KG1 (cell line): ENCODE measurements at regions not wholly inside any gene's neighbourhood (a gene's known extent, or its start where the extent isn't known, plus 50 kb on each side); places are given as distances from the start of the nearest gene placed in this dataset.
"Not testable (repeated sequence)": the region's sequence is repeated elsewhere in the genome, so short reads cannot be mapped to it uniquely, and the experiment has no call there.

Experiments used
- DNase-seq: peaks from one replicate; lab custom pipeline; 2025; lab: John Stamatoyannopoulos, UW

DNA sequence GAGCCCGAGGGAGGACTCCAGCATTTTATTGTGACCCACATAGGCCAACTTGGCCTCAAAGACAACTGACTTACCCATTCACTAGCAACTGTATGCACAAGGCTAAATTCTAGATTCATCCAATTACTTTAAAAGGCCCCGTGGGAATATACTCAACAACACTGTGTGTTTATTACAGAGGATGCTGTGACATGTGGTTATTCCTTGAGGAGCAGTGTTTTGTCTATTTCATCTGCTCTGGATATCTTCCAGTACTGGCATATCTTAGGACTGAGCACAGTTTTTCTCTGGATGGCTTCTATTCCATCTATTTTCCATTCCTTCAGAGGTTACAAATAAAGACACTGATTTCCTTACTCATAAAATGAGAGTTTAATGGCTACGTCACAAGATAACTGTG is 87.2 kb upstream of the KRAS start:
- no peak for DNase-seq

DNA sequence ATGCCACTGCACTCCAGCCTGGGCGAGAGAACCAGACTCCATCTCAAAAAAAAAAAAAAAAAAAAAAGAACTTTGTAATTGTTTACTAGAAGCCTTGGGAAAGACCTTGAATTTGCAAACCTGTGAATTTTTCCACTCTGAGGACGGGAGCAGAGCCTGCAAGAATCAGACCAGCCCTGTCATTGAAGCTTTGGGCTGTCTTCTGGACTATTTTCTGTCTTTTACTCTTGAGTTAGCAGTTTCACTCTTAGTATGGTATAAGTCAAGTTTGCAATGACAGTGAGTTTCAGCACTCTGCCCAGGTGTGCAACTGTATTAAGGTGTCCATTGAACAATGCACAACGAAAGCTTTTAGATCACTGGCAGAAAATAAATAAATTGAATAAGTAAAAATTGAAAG is 81.4 kb upstream of the KRAS start:
- DNase-seq: no peak

DNA sequence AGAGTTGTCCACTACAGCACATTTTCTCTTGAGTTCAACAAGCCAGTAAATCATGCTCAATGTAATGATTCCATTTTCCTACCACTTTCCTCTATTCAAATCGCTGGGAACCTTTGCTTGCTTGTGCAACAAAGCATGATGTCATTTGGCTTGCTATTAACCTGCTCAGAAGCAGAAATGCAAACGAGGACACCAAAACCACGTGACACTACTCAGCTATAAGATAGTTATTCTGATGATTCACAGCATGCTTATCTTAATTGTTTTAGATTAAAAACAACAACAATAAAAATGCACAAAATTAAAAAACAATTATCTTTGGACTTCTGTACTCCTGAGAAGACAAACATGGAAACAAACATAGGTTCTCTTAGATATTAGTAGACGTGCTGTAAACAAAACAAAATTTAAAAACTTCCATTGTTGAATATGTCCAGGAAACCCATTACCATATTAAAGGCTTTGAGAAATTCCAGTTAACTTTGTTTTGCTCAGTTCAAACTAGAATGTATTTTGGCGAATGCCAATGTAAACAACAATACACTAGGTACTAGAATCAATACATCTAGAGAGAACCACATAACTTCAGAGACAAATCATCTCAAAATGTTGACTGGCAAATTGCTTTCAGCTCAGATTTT is 77.5 kb upstream of the KRAS start:
- no peak for DNase-seq

DNA sequence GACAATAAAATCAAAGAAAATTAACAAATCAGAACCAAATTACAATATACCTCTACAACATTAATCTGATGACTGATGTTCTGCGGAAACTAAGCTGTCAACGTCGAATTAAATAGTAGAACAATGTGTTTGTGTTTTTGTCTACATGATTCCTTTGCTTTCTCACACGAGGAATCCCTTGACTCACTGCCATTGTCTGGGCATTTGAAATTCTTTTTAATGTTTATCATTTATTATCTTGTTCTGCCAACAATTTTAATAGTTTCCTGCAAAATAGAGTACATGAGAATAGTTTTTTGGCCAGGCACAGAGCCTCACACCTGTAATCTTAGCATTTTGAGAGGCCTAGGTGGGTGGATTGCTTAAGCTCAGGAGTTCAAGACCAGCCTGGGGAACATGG is 76.6 kb upstream of the KRAS start:
- no peak for DNase-seq

DNA sequence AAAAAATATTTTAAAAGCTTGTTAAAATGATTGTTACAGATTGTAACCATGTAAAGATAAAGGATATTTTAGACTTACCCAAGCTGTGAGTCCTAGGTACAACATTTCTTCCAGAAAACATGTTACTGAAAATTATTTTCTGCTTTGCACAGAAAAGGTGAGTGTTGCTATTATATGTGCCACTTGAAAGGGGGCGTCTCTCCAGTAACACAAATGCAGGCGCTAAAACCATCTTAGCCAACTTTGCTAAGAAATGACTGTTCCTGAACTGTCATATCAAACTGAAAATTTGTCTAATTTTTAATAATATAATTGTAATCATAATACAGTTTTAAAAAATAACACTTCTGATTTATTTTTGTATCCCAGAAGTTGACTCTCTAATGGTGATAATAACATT is 75.6 kb upstream of the KRAS start:
- DNase-seq: no peak

DNA sequence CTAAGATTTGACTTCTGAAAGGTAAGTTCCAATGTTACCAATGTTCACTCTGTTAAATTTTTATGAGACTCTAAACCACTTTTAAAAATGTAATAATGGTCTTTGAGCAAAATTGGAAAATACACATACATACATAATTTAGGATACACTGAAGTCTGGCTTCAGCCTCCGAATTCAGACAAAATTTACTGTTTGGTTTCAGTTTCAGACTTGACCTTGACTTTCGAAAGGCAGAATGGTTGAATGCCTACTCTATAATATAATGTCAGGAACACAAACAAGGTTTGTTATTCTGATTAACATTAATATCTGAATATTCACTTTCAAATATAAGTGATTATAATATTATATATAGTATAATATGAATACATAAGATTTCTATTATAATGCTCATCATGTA is 74.1 kb upstream of the KRAS start:
- DNase-seq: no peak

DNA sequence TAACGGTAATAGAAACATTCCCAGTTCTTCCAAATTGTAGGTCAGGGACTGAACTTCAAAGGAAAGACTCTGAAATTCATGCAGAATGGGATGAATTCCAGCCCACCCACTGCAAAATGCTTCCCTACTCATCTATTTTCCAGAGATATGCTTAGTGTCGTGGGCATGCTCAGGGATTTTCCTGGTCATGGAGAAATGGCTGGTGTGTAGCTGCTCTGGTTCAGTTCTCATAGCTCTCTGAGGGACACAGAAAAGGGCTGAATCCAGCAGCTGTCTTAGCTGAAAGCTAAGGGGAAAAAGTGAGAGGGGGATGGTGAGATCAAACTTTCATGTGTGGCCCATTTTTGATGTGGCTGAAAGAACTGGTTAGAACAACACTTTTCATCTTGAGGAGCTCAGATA is 72.9 kb upstream of the KRAS start:
- DNase-seq: no peak

DNA sequence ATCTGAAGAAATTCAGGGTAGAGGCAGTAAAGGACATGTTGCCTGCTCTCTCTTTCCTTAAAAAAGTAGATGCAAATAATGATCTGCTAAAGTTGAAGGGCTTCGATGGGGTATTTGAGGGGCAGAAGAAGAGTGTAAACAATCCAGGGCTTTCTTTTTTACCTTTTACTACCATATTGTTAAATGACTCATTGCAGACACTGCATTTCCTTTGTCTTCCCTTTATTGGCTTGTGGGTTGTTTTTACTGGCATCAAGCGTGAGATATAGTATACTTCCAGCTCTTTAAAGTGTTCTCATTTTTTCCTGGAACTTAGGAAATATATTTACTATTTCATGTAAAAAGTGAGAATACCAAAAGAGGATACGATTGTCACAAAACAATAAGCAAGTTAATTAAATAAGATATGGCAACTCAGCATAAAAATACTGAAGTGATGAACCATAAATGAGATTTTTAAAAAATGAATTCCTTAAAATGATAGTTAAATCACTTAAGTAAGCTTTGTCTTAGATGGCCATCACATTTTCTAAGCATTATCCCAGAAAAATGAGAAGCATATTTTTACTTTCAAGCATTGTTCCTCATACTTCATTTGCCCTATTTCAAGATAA is 72.3 kb upstream of the KRAS start:
- no peak for DNase-seq

DNA sequence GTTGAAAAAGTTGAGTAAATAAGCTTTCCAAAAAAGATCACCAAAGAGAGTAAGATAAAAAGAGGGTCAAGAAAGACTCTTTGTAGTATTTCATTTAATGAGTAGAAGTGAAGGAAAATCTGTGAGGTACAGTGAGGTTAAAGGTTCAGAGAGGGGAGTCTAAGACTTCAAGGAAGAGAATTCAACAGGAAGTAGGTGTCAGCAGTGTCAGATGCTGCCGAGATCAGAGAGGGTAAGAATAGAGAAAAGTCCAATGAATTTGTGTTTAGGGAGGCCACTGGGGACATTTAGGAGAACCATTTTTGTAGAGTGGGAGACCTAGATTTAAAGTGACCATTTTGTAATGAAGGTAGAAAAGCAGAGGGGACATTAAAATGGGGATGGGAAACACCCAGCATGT is 71.6 kb upstream of the KRAS start:
- no peak for DNase-seq

DNA sequence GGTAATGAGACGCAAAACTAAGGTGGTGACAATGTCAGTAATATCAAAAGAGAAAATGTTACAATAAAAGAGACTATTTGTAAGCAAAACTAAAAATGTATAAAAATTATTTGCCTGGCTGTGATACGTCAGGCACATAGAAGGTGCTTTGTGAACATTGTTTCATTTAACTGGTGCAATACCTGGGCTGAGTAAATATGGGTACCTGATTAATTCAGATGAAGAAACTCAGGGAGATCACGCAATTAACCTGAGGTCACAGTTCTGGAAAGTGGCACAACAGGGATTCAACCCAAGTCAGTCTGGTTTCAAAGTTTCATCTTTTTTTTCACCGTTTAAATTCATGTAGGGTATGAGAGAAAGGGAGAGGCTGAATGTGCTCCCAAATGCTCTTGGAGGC is 71.0 kb upstream of the KRAS start:
- no peak for DNase-seq

DNA sequence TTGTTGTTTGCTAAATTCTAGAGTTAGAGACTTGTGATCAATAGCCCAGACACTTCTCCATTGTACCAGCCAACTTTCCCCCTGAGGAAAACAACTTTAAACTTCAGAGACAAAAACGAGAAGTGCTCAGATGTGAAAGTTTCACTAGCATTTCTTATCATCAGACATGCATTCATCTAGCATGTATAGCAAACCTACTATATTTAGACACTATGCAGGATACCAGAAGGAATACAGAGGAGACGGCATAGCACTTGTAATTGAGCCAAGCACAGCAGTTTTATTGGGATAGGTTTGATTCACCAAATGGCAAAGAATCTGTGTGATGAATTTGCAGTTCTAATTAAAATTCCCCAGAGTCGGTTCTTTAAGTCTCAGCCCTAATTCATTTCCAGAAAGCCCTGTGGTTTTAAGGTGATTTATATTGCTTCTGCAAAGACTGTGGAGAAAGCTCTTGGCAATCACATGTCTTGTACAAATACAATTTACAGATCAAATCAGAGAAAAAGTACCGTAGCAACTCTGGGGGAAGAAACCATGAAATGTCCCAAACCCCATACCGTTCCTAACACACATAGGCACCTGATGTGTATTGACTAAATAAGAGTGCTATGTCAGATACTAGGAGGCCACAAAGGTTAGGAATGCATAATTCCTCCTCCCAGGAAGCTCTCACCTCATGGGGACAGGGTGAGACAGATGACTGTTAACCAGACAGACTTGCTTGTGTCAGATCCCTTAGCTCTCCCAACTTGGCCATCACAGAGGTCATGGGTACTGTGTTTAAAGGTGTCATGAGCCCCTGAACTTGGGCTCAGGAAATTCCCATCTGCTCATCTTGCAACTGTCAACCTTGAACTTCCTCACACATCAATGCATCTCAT is 69.6 kb upstream of the KRAS start:
- DNase-seq: no peak

DNA sequence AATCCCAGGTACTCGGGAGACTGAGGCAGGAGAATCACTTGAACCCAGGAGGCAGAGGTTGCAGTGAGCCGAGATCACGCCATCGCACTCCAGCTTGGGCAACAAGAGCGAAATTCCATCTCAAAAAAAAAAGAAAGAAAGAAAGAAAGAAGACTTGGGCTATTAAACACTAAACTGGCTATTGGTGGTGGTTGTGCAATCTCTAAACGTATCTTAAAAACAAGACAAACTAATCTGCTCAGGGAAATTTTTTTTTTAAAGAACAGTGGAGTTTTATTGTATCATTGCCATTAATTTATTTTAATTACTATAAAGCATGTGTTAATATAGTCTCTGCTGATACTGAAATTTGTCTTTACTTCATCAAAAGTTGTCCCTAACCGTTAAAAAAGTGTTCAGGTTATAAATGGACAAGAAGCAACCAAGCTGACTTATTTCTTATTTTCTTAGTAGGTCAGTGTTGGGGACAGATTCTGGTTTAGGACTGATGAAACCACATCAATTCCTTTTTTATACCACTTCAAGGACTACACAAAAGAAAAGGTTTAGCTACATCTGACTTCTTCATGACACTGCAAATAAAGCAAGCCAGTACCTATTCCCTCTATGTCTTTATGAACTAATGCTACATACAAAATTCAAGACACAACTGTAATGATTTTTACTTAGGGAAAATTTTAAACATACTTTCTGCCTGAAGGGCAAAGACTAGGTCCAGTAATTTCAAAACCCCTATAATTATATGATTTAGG is 68.7 kb upstream of the KRAS start:
- DNase-seq: no peak

DNA sequence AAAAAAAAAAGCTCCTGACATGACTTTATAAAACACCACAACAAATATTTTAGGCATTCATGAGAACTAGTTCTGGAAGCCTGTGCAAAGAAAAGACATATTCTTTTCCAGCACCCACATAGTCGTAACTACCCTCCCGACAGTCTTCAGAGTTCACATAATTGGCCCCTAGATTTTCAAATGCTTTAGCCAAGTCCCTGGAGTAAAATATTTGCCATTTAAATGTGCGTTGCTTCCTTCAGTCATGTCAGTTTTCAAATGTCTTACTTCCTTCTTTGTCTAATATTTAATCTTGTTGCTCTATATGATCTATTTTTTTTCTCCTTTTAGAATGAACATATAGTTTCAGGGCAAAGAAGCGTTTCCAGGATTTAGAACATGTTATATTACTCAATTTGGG is 66.8 kb upstream of the KRAS start:
- DNase-seq: no peak

DNA sequence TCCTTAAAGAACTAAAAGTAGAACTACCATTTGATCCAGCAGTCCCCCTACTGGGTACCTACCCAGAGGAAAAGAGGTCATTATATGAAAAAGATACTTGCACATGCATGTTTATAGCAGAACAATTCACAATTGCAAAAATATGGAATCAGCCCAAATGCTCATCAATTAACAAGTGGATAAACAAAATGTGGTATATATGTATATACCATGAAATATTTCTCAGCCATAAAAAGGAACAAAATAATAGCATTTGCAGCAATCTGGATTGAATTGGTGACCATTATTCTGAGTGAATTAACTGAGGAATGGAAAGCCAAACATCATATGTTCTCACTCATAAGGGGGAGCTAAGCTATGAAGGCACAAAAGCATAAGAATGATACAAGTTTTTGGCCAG is 64.7 kb upstream of the KRAS start:
- no peak for DNase-seq

DNA sequence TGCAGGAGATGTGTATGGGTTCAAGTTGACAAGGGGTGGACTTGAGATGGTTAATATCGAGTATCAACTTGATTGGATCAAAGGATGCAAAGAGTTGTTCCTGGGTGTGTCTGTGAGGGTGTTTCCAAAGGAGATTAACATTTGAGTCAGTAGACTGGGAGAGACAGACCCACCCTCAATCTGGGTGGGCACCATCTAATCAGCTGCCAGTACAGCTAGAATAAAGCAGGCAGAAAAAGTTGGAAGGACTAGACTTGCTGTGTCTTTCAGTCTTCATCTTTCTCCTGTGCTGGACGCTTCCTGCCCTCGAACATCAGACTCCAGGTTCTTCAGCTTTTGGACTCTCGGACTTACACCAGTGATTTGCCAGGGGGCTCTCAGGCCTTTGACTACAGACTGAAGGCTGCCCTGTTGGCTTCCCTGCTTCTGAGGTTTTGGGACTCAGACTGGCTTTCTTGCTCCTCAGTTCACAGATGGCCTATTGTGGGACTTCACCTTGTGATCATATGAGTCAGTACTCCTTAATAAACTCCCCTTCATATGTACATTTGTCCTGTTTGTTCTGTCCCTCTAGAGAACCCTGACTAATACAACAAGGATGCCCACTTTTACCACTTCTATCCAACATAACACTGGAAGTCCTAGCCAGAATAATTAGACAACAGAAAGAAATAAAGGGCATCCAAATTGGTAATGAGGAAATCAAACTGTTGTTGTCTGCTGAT is 62.7 kb upstream of the KRAS start:
- DNase-seq: not testable (repeated sequence)

DNA sequence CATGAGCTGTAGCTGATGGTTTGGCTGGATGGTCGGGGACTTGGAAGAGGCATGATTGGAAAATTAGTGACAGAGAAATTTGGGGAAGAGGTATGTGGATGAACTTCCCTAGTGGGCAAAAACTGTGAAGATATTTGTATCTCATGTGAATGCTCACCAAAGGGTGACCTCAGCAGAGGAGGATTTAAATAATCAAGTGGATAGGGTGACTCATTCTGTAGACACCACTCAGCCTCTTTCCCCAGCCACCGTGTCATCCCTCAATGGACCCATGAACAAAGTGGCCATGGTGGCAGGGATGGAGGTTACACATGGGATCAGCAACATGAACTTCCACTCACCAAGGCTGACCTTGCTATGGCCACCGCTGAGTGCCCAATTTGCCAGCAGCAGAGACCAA is 60.8 kb upstream of the KRAS start:
- no peak for DNase-seq

DNA sequence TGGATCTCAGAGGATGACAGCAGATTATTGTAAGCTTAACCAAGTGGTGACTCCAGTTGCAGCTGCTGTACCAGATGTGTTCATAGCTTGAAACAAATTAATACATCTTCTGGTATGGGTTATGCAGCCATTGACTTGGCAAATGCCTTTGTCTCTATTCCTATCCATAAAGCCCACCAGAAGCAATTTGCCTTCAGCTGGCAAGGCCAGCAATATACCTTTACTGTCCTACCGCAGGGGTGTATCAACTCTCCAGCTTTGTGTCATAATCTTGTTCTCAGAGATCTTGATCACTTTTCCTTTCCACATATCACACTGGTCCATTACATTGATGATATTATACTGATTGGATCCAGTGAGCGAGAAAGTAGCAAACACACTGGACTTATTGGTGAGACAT is 59.3 kb upstream of the KRAS start:
- not testable (repeated sequence) for DNase-seq

DNA sequence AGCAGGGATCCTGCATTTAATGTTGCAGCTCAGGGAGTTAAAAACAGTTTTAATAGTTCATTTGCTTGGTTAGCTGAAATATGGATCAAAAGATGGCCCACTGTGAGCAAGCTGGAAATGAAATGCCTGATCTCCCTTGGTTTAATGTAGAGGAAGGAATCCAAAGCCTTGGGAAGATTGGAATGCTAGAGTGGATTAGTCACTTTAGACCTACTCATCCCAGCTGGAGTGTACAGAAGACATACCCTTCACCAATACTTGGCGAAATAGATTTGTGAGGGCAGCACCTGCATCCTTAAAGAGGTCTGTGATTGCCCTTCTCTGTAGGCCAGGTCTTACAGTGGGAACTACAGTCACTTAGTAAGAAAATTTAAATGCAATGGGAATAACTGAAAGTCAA is 58.0 kb upstream of the KRAS start:
- DNase-seq: no peak

DNA sequence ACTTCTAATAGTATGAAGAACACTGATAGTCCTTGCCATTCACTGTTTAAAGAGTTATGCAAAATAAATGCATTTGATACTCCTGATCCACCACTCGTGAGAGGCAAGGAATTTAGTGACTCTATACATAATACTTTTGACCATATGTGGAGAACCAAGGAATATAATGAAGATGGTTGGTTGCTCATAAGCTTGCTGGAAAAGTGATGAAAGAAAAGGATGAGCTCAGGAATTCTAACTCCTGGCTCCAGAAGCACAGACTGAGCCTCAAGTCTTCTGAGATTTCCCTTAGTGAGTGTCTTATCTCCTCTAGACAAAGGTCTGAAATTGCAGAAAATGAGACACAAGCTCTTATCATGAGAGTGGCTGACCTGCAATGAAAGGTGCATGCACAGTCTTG is 57.1 kb upstream of the KRAS start:
- DNase-seq: no peak

DNA sequence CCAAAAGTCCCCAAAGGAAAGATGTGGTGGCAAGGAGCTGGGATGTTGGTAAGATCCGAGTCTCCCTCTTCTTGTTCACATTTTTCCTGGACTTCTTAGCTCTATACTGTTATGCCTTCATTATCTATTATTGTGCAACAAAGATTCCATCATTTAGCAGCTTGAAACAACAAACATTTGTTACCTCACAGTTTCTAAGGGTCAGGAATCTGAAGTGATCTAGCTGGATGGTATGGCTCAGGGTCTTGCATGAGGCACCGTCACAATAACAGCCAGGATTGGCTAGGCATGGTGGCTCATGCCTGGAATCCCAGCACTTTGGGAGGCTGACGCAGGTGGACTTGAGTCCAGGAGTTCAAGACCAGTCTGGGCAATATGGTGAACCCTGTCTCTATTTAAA is 51.1 kb upstream of the KRAS start:
- DNase-seq: no peak
